GM18507 (cell line): ENCODE measurements at regions not wholly inside any gene's neighbourhood (a gene's known extent, or its start where the extent isn't known, plus 50 kb on each side); places are given as distances from the start of the nearest gene placed in this dataset.
A peak's percentile ranks its signal among the peaks of the same experiment; 100 is the strongest.
"Not testable (repeated sequence)": the region's sequence is repeated elsewhere in the genome, so short reads cannot be mapped to it uniquely, and the experiment has no call there.

ENCODE experiments used
- DNase-seq: peaks from one replicate; pipeline ENCODE4 v3.0.0; 2011; ENCODE audit warnings: low read depth; ENCODE audit not compliant: insufficient read length; ENCODE audit errors: extremely low spot score
- FAIRE-seq: peaks from 2 replicates; lab custom pipeline; 2011; peaks lifted over from hg19 to GRCh38; lab: Jason Lieb, UNC

GRCh38 chr4:18722748-18723191 is 701.2 kb upstream of the LCORL start:
- DNase-seq = no peak
- FAIRE-seq = no peak

DNA sequence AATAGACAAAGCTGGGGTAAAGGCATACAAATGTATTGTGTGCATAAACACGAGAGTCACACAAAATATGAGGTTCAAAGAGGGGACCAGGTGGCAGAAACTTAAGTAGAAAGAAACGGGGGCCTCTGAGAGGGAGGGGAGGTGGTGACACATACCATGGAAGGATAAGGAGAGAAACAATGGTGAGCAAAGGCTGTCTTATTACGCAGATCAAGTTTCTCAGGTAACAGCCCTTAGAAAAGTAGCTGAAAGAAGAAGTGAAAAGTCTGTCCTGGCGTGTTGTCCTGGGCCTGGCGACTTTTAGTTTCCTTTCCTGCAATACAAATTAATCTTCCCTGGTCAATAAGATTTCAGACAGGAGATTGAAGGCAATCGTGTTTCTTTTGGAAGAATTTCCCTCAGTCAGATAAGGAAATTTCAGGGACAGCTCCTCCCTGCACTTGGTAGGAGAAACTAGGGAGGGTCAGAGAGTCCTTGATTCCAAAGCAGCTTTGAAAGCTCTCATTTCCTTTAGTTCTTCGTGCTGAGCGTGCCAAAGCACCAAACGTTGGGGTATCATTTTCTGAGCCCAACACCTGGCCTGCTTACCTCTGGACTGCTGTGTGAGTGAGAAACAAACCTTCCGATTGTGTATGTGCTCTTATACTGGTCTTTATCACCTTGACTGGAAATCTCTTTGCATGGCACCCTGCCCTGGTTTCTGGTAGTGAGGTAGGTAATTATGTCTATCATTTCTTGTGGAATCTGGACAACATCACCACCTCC is 676.7 kb upstream of the LCORL start:
- FAIRE-seq (no peak), DNase-seq (no peak)

DNA sequence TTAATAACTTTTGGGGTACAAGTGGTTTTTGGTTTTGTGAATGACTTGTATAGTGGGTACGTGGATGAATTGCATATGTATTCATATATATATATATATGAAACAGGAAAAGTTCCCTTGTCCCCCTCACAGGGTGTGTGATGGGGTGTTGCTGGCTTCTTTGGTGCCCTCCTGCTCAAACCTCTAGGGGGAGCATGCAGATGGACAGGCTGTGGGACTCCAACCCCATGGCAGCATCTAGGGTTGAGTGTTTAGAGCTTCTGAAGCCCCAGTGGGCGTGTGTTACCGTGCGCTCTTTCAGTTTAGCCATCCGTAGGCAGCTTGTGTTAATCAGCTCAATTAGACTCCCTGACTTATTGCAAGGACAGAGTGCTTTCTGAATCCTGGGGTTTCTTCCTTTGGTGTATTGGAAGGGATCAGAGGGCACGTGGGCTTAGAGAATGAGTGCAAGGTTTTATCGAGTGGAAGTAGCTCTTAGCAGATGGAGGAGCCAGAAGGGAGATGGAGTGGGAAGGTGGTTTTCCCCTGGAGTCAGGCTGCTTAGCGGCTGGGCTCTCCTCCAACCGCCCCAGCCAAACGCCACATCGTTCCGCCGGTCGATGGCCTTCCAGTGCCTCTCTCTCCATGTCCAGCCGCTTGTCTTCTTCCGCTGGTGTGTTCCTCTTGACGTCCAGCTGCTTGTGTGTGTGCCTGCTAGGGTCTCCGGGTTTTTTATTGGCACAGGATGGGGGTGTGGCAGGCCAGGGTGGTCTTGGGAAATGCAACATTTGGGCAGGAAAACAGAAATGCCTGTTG is 674.4 kb upstream of the LCORL start:
- DNase-seq = no peak
- no peak for FAIRE-seq

GRCh38 chr4:18691431-18692200 is 670.1 kb upstream of the LCORL start:
- DNase-seq (no peak), FAIRE-seq (no peak)

GRCh38 chr4:18690291-18690955 is 668.9 kb upstream of the LCORL start:
- DNase-seq = no peak

GRCh38 chr4:18689308-18690115 is 668.0 kb upstream of the LCORL start:
- DNase-seq = no peak
- peak; percentile 66 for FAIRE-seq

More at GRCh38 chr4:18690291-18690955, 668.9 kb upstream of the LCORL start:
- FAIRE-seq = no peak

GRCh38 chr4:18688351-18688750 is 666.8 kb upstream of the LCORL start:
- not testable (repeated sequence) for FAIRE-seq, DNase-seq

- no peak for DNase-seq
- no peak for FAIRE-seq
Measured at GRCh38 chr4:18686338-18687037, 664.9 kb upstream of the LCORL start.

GRCh38 chr4:18684932-18685331 is 663.4 kb upstream of the LCORL start:
- FAIRE-seq (no peak), DNase-seq (no peak)

DNA sequence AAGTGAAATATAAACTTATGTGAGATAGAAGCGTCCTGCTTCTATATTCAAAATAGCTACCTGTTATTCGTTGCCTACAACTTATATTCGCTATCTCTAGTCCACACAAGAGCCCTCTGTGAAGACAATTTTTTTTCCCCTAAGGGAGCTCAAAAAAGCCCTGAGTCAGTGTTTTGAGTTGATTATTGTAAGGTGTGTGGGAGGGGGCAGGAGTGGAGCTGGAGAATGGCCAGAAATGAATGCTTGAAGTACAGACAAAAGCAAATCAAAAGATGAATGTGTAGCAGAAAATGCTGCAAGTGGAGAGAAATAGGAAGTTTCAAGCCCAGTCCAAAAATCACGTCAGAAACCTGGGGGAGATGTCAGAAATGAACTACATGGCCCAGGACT is 655.0 kb upstream of the LCORL start:
- FAIRE-seq (no peak), DNase-seq (no peak)

DNA sequence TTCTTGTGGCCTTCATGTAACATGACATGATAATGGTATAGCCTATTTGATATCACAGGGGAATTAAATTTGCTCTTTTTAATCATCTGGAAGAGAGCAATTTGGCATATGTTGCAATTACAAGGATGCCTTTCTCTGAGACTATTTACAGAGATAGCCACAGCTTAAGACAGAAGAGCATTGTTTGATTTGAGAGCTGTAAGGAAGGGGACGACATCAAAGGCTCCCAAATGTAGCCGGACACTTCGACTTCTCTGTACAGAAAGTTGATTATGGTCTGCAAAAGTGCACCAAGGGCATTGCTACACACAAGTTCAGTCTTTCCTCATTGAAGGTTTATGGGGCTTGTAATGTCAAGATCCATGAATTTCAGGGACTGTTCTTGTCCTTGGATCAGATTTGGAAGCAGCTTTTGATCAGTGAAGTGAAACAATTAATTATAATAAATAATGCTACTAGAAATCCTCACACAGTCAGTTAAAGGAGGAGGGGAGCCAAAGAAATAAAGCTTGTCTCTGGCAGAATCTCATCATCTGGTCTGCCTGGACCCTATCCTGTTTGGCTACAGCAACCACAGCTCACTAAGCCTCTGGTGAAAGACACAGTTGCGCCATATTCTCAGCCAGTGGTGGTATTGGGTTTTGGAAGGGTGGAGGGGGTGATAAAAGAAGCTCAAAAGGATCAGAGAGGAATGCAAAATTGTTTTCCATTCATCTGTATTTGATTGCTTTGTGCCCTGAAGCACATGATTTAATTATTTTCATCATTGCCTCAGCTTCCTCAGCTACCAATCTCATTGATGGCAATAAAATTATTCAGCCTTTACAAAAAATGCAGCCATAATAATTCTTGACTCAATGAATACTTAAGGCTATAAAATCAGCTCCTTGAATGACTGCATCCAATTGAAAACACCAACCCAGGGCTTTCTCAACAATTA is 654.3 kb upstream of the LCORL start:
- no peak for DNase-seq
- FAIRE-seq = no peak

DNA sequence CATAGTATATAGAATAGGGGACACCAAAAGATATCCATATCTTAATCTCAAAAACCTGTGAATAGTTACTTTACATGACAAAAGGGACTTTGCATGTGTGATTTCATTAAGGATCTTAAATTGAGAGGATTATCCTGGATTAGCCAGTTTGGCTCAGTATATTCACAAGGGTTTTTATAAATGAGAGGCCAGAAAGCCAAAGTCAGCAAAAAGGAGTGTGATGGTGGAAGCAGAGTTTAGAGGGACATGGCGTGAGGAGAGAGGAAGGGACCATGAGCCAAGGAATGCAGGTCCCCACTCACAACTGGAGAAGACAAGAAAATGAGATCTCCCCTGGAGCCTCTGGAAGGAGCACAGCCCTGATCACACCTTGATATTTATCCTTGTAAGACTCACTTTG is 648.5 kb upstream of the LCORL start:
- no peak for DNase-seq

GRCh38 chr4:18669390-18669789 is 647.8 kb upstream of the LCORL start:
- no peak for FAIRE-seq

More for the DNA sequence above, 648.5 kb upstream of the LCORL start:
- no peak for FAIRE-seq

GRCh38 chr4:18666322-18666721 is 644.8 kb upstream of the LCORL start:
- DNase-seq (no peak), FAIRE-seq (no peak)

More at GRCh38 chr4:18669390-18669789, 647.8 kb upstream of the LCORL start:
- no peak for DNase-seq

DNA sequence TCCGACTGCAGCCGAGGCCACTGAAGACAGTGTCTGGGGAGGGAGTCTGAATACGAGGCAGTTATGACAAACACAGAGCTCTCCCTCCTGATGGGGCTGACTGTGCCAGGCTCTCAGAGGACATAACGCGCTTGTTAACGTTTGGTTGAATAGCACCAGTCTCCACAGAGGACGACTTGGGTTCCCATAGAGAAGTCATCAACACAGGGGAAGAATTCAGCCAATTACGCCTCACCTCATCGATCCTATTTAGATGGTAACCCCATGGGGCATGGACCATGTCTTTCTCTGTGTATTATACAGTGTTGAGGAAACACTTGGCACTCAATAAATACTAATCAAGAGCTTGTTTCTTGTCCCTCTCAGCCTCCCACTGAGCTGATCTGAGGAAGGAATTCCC is 642.6 kb upstream of the LCORL start:
- FAIRE-seq (no peak), DNase-seq (no peak)

DNA sequence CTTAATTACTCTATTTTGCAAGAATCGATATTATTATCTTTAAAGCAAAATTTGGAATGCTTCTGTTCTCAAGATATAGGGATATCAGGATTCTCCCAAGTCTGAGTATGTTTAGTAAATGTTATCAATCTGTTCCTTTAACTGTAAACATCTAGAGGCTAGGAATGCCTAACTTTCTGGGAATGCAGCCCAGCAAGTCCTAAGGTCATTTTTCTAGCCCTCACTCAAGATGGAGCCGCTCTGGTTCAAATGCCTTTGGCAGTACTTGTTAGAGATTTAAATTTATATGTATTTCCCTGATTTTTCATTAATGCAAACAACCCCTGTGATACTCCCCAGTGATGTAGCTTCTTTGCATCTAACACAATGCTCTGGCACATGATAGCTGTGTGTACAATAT is 623.8 kb upstream of the LCORL start:
- DNase-seq (no peak), FAIRE-seq (no peak)

DNA sequence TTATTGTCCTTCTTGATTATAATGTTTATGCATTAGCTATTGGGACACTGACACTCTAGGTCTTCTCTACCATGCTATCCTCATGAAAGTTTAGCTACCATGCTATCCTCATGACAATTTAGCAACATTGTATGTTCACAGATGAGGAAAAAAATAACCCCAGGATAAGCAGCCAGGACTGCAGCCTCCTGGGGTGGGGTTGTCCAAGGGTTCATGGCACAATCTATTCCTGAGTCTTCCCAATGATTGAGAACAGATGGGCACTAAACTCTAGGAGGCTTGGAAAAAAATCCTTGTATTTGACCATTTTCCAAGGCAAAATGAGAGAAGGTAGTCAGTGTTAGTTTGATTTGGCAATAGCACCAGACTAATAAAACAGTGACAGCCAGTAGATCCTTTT is 619.8 kb upstream of the LCORL start:
- DNase-seq (no peak), FAIRE-seq (no peak)
